SK-N-SH treated with all-trans-retinoic acid at 6 μM for 48 hours (cell line): ENCODE measurements at regions not wholly inside any gene's neighbourhood (a gene's known extent, or its start where the extent isn't known, plus 50 kb on each side); places are given as distances from the start of the nearest gene placed in this dataset.

Experiments used
- ATAC-seq: fragments of 200-7000 bp; cut with Tn5 transposase; 3 replicates; pipeline ENCODE4 v1.9.1; 2020; ENCODE audit warnings: mild to moderate bottlenecking, moderate library complexity
- ARNTL ChIP-seq: fragments of 450-650 bp; formaldehyde crosslinking; IDR thresholded peaks from 2 replicates; pipeline ENCODE4 v1.5.0; 2020; ENCODE audit warnings: low read depth, mild to moderate bottlenecking, moderate library complexity, borderline replicate concordance
- BACH2 ChIP-seq: fragments of 250-450 bp; sonication (Bioruptor Pico); IDR thresholded peaks from 2 replicates; pipeline ENCODE4 v1.9.0; 2021; ENCODE audit warnings: mild to moderate bottlenecking, borderline replicate concordance
- CSDC2 ChIP-seq: fragments of 250-450 bp; sonication (Bioruptor Pico); IDR thresholded peaks from 2 replicates; pipeline ENCODE4 v1.5.0; 2020; ENCODE audit warnings: mild to moderate bottlenecking, moderate library complexity
- ESRRG ChIP-seq: fragments of 250-450 bp; sonication (Bioruptor Pico); IDR thresholded peaks from 2 replicates; pipeline ENCODE4 v1.6.1; 2021; ENCODE audit warnings: mild to moderate bottlenecking
- GLIS3 ChIP-seq: fragments of 250-450 bp; sonication (Bioruptor Pico); IDR thresholded peaks from 2 replicates; pipeline ENCODE4 v1.5.0; 2020; ENCODE audit warnings: mild to moderate bottlenecking, moderate library complexity
- OSR1 ChIP-seq: fragments of 250-450 bp; sonication (Bioruptor Pico); IDR thresholded peaks from 2 replicates; pipeline ENCODE4 v1.8.0; 2022; ENCODE audit warnings: moderate library complexity, mild to moderate bottlenecking, inconsistent platforms
- PPARA ChIP-seq: fragments of 250-450 bp; sonication (Bioruptor Pico); IDR thresholded peaks from 2 replicates; pipeline ENCODE4 v1.5.0; 2020; ENCODE audit warnings: mild to moderate bottlenecking, borderline replicate concordance
- RARB ChIP-seq: fragments of 250-450 bp; sonication (Bioruptor Pico); IDR thresholded peaks from 2 replicates; pipeline ENCODE4 v1.8.0; 2021; ENCODE audit warnings: mild to moderate bottlenecking, moderate library complexity
- SNAI2 ChIP-seq: fragments of 250-450 bp; sonication (Bioruptor Pico); IDR thresholded peaks from 2 replicates; pipeline ENCODE4 v1.5.0; 2020; ENCODE audit warnings: mild to moderate bottlenecking, moderate library complexity
- TOX ChIP-seq: fragments of 250-450 bp; sonication (Bioruptor Pico); IDR thresholded peaks from 2 replicates; pipeline ENCODE4 v1.8.0; 2021; ENCODE audit warnings: mild to moderate bottlenecking, moderate library complexity, borderline replicate concordance
- ZC3H10 ChIP-seq: fragments of 250-450 bp; sonication (Bioruptor Pico); IDR thresholded peaks from 2 replicates; pipeline ENCODE4 v1.5.1; 2021; ENCODE audit warnings: mild to moderate bottlenecking, moderate library complexity
- ZFP3 ChIP-seq: fragments of 250-450 bp; sonication (Bioruptor Pico); IDR thresholded peaks from 2 replicates; pipeline ENCODE4 v1.5.0; 2020; ENCODE audit warnings: mild to moderate bottlenecking, moderate library complexity
- ZFP30 ChIP-seq: fragments of 450-650 bp; formaldehyde crosslinking; IDR thresholded peaks from 2 replicates; pipeline ENCODE4 v1.5.0; 2022; ENCODE audit warnings: mild to moderate bottlenecking, moderate library complexity
- ZNF565 ChIP-seq: fragments of 450-650 bp; formaldehyde crosslinking; conservative IDR thresholded peaks from 2 replicates; pipeline ENCODE4 v1.5.0; 2020; ENCODE audit warnings: low read depth, mild to moderate bottlenecking, moderate library complexity
- ZNF70 ChIP-seq: fragments of 450-650 bp; formaldehyde crosslinking; IDR thresholded peaks from 2 replicates; pipeline ENCODE4 v1.5.0; 2020; ENCODE audit warnings: mild to moderate bottlenecking, moderate library complexity
- ZNF8 ChIP-seq: fragments of 450-650 bp; formaldehyde crosslinking; IDR thresholded peaks from 2 replicates; pipeline ENCODE4 v1.5.0; 2020; ENCODE audit warnings: mild to moderate bottlenecking, moderate library complexity
- TF ChIP-seq, protein P1 (sequence below): fragments of 250-450 bp; sonication (Bioruptor Pico); IDR thresholded peaks from 2 replicates; pipeline ENCODE4 v1.5.1; 2021; ENCODE audit warnings: mild to moderate bottlenecking, moderate library complexity
- TF ChIP-seq, protein P2 (sequence below): fragments of 250-450 bp; sonication (Bioruptor Pico); IDR thresholded peaks from 2 replicates; pipeline ENCODE4 v1.5.1; 2020; ENCODE audit warnings: low read depth, mild to moderate bottlenecking, moderate library complexity
- TF ChIP-seq, protein P3 (sequence below): fragments of 250-450 bp; sonication (Bioruptor Pico); IDR thresholded peaks from 2 replicates; pipeline ENCODE4 v1.8.0; 2021; ENCODE audit warnings: low read depth, mild to moderate bottlenecking, moderate library complexity, borderline replicate concordance
- TF ChIP-seq, protein P4 (sequence below): fragments of 250-450 bp; sonication (Bioruptor Pico); IDR thresholded peaks from 2 replicates; pipeline ENCODE4 v1.8.0; 2020; ENCODE audit warnings: mild to moderate bottlenecking, moderate library complexity, borderline replicate concordance
- TF ChIP-seq, protein P5 (sequence below): fragments of 250-450 bp; sonication (Bioruptor Pico); IDR thresholded peaks from 2 replicates; pipeline ENCODE4 v1.5.0; 2020; ENCODE audit warnings: mild to moderate bottlenecking, moderate library complexity

DNA sequence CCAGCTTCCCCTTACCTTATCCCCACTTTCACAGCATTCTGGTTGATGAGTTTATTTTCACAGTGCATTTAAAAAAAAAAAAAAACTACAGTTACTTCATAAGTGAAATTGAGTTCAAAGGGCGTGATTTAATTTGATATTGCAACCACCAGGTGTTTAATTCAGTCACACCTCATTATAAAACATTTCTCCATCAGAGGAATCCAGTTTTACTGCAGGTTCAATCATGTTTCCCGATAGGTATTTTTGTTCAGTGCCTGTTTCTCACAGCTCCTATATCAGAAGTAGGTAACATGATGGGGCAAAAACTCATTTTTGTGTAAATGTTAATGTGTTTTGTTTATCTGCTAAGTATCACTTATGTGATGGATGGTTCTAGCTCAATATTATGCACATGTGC lies 102.3 kb upstream of the PCDH7 start:
- ATAC-seq: no peak
- TF ChIP-seq, protein P1, sequence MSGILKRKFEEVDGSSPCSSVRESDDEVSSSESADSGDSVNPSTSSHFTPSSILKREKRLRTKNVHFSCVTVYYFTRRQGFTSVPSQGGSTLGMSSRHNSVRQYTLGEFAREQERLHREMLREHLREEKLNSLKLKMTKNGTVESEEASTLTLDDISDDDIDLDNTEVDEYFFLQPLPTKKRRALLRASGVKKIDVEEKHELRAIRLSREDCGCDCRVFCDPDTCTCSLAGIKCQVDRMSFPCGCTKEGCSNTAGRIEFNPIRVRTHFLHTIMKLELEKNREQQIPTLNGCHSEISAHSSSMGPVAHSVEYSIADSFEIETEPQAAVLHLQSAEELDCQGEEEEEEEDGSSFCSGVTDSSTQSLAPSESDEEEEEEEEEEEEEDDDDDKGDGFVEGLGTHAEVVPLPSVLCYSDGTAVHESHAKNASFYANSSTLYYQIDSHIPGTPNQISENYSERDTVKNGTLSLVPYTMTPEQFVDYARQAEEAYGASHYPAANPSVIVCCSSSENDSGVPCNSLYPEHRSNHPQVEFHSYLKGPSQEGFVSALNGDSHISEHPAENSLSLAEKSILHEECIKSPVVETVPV: no peak

DNA sequence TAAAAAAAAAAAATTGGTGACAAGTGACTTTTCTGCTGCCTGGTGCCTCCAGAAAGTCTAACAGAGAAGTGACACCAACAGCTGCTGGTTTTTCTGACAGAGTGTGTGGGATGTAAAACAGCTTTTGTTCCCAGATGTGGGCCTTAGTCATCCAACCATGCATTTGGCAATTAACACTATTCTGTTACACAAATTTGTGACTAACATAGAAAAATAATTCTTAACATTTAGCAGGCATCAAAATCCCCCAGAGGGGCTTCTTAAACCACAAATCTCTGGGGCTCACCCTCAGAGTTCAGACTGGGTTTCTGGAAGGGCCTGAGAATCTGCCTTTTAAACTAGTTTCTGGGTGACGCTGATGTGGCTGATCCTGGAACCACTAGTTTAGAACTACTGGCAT lies 100.5 kb upstream of the PCDH7 start:
- ATAC-seq: no peak

DNA sequence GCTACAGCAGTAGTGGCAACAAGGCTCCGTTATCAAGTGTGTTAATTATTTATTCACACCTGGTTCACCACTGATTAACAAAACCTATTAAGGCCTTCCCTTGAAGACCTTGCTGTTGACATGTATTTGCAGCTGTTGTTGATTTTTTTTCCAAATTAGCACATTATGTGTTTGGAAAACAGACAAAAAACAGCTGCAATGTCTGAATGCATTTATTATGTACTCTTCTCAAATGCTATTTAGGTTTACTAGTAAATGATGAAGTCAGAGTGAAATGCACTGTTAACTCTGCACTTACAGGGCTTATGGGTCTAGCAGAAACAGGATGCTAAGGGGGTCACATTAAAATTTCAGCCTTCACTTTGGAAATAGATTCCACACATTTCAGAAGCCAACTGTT lies 99.5 kb upstream of the PCDH7 start:
- ATAC-seq: no peak
- no peak for TF ChIP-seq BACH2 (CRISPR knock-in tag)
- no peak for TF ChIP-seq SNAI2 (CRISPR knock-in tag)
- TF ChIP-seq, protein P2, sequence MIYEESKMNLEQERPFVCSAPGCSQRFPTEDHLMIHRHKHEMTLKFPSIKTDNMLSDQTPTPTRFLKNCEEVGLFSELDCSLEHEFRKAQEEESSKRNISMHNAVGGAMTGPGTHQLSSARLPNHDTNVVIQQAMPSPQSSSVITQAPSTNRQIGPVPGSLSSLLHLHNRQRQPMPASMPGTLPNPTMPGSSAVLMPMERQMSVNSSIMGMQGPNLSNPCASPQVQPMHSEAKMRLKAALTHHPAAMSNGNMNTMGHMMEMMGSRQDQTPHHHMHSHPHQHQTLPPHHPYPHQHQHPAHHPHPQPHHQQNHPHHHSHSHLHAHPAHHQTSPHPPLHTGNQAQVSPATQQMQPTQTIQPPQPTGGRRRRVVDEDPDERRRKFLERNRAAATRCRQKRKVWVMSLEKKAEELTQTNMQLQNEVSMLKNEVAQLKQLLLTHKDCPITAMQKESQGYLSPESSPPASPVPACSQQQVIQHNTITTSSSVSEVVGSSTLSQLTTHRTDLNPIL (CRISPR knock-in tag): no peak
- TF ChIP-seq RARB: no peak
- TF ChIP-seq, protein P3, sequence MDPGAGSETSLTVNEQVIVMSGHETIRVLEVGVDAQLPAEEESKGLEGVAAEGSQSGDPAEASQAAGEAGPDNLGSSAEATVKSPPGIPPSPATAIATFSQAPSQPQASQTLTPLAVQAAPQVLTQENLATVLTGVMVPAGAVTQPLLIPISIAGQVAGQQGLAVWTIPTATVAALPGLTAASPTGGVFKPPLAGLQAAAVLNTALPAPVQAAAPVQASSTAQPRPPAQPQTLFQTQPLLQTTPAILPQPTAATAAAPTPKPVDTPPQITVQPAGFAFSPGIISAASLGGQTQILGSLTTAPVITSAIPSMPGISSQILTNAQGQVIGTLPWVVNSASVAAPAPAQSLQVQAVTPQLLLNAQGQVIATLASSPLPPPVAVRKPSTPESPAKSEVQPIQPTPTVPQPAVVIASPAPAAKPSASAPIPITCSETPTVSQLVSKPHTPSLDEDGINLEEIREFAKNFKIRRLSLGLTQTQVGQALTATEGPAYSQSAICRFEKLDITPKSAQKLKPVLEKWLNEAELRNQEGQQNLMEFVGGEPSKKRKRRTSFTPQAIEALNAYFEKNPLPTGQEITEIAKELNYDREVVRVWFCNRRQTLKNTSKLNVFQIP (CRISPR knock-in tag): no peak
- no peak for TF ChIP-seq PPARA (CRISPR knock-in tag)
- no peak for TF ChIP-seq ZNF565
- no peak for TF ChIP-seq TOX (CRISPR knock-in tag)

More for the DNA sequence above, 100.5 kb upstream of the PCDH7 start:
- TF ChIP-seq ZNF70 (no peak), ZC3H10 (no peak), ZFP3 (CRISPR knock-in tag) (no peak)

DNA sequence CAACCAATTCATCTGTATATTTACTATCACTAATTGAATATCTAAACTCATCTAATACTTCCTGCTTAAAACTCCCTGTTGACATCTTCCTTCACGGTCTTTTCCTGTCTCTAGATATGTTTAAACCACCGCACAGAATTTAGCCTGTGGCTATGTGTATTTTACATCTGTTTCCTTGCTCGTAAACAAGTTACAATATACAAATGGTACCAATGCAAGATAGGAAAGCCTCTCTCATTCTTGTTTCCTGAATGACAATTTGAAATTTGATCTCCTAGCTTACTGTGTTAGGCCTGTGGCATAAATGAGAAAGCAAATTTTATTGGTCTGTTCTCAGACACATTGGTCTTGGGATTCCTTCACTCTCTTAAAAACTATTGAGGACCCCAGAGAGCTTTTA lies 89.7 kb upstream of the PCDH7 start:
- no peak for TF ChIP-seq TOX (CRISPR knock-in tag)
- ATAC-seq: no peak

DNA sequence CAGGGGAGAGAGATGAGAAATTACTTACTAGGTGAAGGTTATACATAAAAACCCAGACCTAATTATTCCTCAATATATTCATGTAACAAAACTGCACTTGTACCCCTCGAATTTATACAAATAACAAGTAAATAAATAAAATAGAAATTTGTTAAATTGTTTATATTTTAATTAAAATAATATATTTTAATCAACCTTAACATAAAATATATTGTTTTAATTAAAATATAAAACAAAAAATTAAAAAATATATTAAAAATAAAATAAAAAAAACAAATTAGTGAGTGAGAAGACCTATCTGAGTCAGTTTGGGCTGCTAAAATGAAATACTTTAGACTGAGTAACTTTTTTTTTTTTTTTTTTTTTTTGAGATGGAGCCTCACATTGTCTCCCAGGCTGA lies 87.4 kb upstream of the PCDH7 start:
- no peak for ATAC-seq
- TF ChIP-seq, protein P4, sequence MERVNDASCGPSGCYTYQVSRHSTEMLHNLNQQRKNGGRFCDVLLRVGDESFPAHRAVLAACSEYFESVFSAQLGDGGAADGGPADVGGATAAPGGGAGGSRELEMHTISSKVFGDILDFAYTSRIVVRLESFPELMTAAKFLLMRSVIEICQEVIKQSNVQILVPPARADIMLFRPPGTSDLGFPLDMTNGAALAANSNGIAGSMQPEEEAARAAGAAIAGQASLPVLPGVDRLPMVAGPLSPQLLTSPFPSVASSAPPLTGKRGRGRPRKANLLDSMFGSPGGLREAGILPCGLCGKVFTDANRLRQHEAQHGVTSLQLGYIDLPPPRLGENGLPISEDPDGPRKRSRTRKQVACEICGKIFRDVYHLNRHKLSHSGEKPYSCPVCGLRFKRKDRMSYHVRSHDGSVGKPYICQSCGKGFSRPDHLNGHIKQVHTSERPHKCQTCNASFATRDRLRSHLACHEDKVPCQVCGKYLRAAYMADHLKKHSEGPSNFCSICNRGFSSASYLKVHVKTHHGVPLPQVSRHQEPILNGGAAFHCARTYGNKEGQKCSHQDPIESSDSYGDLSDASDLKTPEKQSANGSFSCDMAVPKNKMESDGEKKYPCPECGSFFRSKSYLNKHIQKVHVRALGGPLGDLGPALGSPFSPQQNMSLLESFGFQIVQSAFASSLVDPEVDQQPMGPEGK (CRISPR knock-in tag): no peak
- TF ChIP-seq, protein P2 (CRISPR knock-in tag): no peak
- TF ChIP-seq ZFP30 (CRISPR knock-in tag) (no peak), OSR1 (no peak), ZC3H10 (no peak), PPARA (CRISPR knock-in tag) (no peak), RARB (no peak), GLIS3 (CRISPR knock-in tag) (no peak), ARNTL (CRISPR knock-in tag) (no peak), TOX (CRISPR knock-in tag) (no peak), ZNF8 (CRISPR knock-in tag) (no peak), CSDC2 (CRISPR knock-in tag) (no peak), ESRRG (CRISPR knock-in tag) (no peak), ZNF70 (no peak), ZFP3 (CRISPR knock-in tag) (no peak)
- TF ChIP-seq, protein P5, sequence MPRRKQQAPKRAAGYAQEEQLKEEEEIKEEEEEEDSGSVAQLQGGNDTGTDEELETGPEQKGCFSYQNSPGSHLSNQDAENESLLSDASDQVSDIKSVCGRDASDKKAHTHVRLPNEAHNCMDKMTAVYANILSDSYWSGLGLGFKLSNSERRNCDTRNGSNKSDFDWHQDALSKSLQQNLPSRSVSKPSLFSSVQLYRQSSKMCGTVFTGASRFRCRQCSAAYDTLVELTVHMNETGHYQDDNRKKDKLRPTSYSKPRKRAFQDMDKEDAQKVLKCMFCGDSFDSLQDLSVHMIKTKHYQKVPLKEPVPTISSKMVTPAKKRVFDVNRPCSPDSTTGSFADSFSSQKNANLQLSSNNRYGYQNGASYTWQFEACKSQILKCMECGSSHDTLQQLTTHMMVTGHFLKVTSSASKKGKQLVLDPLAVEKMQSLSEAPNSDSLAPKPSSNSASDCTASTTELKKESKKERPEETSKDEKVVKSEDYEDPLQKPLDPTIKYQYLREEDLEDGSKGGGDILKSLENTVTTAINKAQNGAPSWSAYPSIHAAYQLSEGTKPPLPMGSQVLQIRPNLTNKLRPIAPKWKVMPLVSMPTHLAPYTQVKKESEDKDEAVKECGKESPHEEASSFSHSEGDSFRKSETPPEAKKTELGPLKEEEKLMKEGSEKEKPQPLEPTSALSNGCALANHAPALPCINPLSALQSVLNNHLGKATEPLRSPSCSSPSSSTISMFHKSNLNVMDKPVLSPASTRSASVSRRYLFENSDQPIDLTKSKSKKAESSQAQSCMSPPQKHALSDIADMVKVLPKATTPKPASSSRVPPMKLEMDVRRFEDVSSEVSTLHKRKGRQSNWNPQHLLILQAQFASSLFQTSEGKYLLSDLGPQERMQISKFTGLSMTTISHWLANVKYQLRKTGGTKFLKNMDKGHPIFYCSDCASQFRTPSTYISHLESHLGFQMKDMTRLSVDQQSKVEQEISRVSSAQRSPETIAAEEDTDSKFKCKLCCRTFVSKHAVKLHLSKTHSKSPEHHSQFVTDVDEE: no peak
- TF ChIP-seq, protein P3 (CRISPR knock-in tag): no peak
- TF ChIP-seq, protein P1: no peak
